Prostate gland (tissue), 2 donors: ENCODE measurements at regions not wholly inside any gene's neighbourhood (a gene's known extent, or its start where the extent isn't known, plus 50 kb on each side); places are given as distances from the start of the nearest gene placed in this dataset.

ENCODE experiments used
- DNase-seq: peaks from one replicate; pipeline ENCODE4 v3.0.0-alpha.2; 2019; ENCODE audit warnings: low spot score
- H3K27ac ChIP-seq, 2 donors: fragments of 200-600 bp; sonication (generic); 2 replicates each; pipeline ENCODE4 v1.5.1; 2017 to 2019
- H3K27me3 ChIP-seq: fragments of 200-600 bp; sonication (generic); replicated peaks from 2 replicates; pipeline ENCODE4 v1.5.1; 2019; ENCODE audit not compliant: insufficient read depth
- H3K36me3 ChIP-seq, 2 donors: fragments of 200-600 bp; sonication (generic); 1 replicate in 1 of 2; 2 replicates in 1 of 2; pipeline versions ENCODE4 v1.5.1 to v1.8.1; 2017 to 2019
- H3K4me1 ChIP-seq: fragments of 200-600 bp; sonication (generic); replicated peaks from 2 replicates; pipeline ENCODE4 v1.5.1; 2019
- H3K4me3 ChIP-seq, 2 donors: fragments of 200-600 bp; sonication (generic); 2 replicates each; pipeline ENCODE4 v1.5.1; 2017 to 2019
- H3K9me3 ChIP-seq: fragments of 200-600 bp; sonication (generic); 2 replicates; pipeline ENCODE4 v1.5.1; 2017
- POLR2A ChIP-seq: fragments of 450-650 bp; IDR thresholded peaks from one replicate; pipeline ENCODE4 v1.6.1; 2016; ENCODE audit warnings: antibody characterized with exemption, mild to moderate bottlenecking
- POLR2AphosphoS5 ChIP-seq: sonication (generic); formaldehyde crosslinking; IDR thresholded peaks from one replicate; pipeline ENCODE4 v1.6.1; 2017; ENCODE audit warnings: antibody characterized with exemption
- WGBS: methylation state at CpG from one replicate; pipeline ENCODE4 v1.1.5; 2018; 5-methylcytosine and 5-hydroxymethylcytosine counted together
- intact Hi-C: fragments of 100-400 bp; cut with DNase I; formaldehyde crosslinking; loops from one replicate; pipeline ENCODE4 v1.14.2; 2022
- TF ChIP-seq, protein P1 (sequence below), 4 experiments: fragments of 200-600 bp in 2 of 4; fragments of 450-650 bp in 2 of 4; sonication (generic) in 2 of 4; IDR thresholded peaks; 1 replicate in 3 of 4; 2 replicates in 1 of 4; pipeline ENCODE4 v1.5.1; 2016 to 2019; ENCODE audit warnings: antibody characterized with exemption in 4 of 4, mild to moderate bottlenecking in 2 of 4, moderate library complexity in 2 of 4

DNA sequence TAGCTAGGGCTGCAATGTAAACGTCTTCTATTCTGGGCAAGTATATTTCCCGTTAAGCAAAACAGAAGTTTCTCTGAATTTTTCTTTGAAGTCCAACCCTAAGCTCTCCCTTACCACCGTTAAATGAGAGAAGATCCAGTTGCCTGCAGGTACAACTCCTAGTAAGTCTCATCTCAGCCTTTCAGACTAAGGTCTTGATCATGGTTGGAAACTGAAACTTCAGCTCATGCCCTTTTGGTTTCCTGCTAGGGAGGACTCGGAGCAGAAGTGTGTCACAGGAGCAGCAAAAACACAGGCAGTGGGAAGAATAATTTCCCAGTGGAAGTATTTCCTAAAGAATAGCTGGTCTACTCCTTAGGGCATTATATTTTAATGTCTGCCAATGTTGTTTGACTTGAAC lies 717.9 kb downstream of the PRELID2 start:
- no peaks in the 10 kb centered on the region for H3K4me1 ChIP-seq
- TF ChIP-seq POLR2AphosphoS5 (no peak), POLR2A (no peak)
- TF ChIP-seq, protein P1, sequence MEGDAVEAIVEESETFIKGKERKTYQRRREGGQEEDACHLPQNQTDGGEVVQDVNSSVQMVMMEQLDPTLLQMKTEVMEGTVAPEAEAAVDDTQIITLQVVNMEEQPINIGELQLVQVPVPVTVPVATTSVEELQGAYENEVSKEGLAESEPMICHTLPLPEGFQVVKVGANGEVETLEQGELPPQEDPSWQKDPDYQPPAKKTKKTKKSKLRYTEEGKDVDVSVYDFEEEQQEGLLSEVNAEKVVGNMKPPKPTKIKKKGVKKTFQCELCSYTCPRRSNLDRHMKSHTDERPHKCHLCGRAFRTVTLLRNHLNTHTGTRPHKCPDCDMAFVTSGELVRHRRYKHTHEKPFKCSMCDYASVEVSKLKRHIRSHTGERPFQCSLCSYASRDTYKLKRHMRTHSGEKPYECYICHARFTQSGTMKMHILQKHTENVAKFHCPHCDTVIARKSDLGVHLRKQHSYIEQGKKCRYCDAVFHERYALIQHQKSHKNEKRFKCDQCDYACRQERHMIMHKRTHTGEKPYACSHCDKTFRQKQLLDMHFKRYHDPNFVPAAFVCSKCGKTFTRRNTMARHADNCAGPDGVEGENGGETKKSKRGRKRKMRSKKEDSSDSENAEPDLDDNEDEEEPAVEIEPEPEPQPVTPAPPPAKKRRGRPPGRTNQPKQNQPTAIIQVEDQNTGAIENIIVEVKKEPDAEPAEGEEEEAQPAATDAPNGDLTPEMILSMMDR (IDR thresholded peaks at IDR 0.05): no peak
- WGBS: 82% methylated on average over 4 of the region's 4 CpGs
- H3K4me3 ChIP-seq: no peak overlapping the region
- DNase-seq: no peak
- H3K9me3 ChIP-seq: no peaks in the 10 kb centered on the region
- no peaks in the 10 kb centered on the region for H3K36me3 ChIP-seq
- intact Hi-C loops: no loop called here
- H3K27me3 ChIP-seq: no peaks in the 10 kb centered on the region
- H3K27ac ChIP-seq: no peak overlapping the region

GRCh38 chr5:145111420-145111819 lies 723.7 kb downstream of the PRELID2 start:
- Histone ChIP-seq H3K27ac (no peak overlapping the region), H3K27me3 (no peaks in the 10 kb centered on the region), H3K9me3 (no peaks in the 10 kb centered on the region), H3K36me3 (no peaks in the 10 kb centered on the region), H3K4me3 (no peak overlapping the region), H3K4me1 (no peaks in the 10 kb centered on the region)
- intact Hi-C loops: no loop called here
- no peak for TF ChIP-seq POLR2AphosphoS5
- no peak for TF ChIP-seq POLR2A
- TF ChIP-seq, protein P1 (IDR thresholded peaks at IDR 0.05): no peak
- 50% methylated on average over 3 of the region's 3 CpGs for WGBS
- DNase-seq: no peak

DNA sequence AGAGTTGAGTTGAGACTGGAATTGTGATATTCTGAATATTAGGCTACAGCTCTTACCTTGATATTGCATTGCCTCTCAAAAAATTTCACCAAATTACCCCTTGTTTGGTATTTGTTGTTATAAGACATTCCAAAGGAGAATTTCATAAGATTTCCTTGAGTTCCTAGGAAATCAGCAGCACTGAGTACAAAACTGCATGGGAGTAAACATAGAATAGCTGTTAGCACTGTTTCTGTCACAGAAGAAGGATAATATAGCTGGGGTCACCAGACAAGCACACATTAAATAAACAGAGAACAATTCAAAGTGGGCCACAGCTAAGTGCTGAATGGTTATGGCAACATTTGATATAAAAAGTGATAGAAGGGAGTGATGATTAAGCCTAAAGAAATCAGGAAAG lies 724.3 kb downstream of the PRELID2 start:
- H3K9me3 ChIP-seq: no peaks in the 10 kb centered on the region
- H3K36me3 ChIP-seq: no peaks in the 10 kb centered on the region
- DNase-seq: no peak
- no peak overlapping the region for H3K4me3 ChIP-seq
- no peaks in the 10 kb centered on the region for H3K4me1 ChIP-seq
- TF ChIP-seq POLR2AphosphoS5 (no peak), POLR2A (no peak)
- TF ChIP-seq, protein P1 (IDR thresholded peaks at IDR 0.05): no peak
- H3K27me3 ChIP-seq: no peaks in the 10 kb centered on the region
- H3K27ac ChIP-seq: no peak overlapping the region
- intact Hi-C loops: no loop called here

- no peak for TF ChIP-seq POLR2A
- TF ChIP-seq POLR2AphosphoS5: no peak
- TF ChIP-seq, protein P1 (IDR thresholded peaks at IDR 0.05): no peak
- no peaks in the 10 kb centered on the region for H3K27me3 ChIP-seq
- no peak overlapping the region for H3K4me3 ChIP-seq
- DNase-seq: no peak
- no peaks in the 10 kb centered on the region for H3K9me3 ChIP-seq
- no peaks in the 10 kb centered on the region for H3K36me3 ChIP-seq
- H3K27ac ChIP-seq: no peak overlapping the region
- 92% methylated on average over 5 of the region's 5 CpGs for WGBS
- H3K4me1 ChIP-seq: no peaks in the 10 kb centered on the region
- intact Hi-C loops: no loop called here
Measured at GRCh38 chr5:145110181-145110580, 725.0 kb downstream of the PRELID2 start.

DNA sequence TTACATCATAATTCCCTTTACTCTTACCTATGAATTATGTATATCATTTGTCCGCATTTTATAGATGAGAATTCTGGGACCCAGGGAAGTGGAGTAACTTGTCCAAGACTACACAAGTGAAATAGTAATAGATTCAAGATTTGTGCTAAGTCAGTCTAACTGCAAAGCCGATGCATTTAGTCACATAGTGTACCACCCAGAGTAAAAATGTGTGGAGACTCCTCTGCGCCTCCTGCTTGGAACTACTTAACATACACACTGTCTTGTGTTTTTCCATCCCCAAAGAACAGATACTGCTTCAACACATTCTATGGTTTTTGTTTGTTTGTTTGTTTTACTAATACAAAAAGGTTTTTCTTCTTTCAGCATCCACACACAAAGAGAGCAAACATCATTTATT lies 729.8 kb downstream of the PRELID2 start:
- Histone ChIP-seq H3K27me3 (no peaks in the 10 kb centered on the region), H3K4me1 (no peaks in the 10 kb centered on the region), H3K9me3 (no peaks in the 10 kb centered on the region), H3K27ac (no peak overlapping the region), H3K4me3 (no peak overlapping the region), H3K36me3 (no peaks in the 10 kb centered on the region)
- intact Hi-C loops: no loop called here
- 94% methylated on average over 3 of the region's 3 CpGs for WGBS
- TF ChIP-seq, protein P1 (IDR thresholded peaks at IDR 0.05): no peak
- TF ChIP-seq POLR2AphosphoS5 (no peak), POLR2A (no peak)
- no peak for DNase-seq
